ENCODE measurements at regions not wholly inside any gene's neighbourhood (a gene's known extent, or its start where the extent isn't known, plus 50 kb on each side); places are given as distances from the start of the nearest gene placed in this dataset.

- no peak for TF ChIP-seq EZH2phosphoT487 (IDR thresholded peaks at IDR 0.05; ENCODE audit: borderline replicate concordance, low read length)
- TF ChIP-seq CTCF (conservative IDR thresholded peaks at IDR 0.05; ENCODE audit: low read depth, low read length): no peak
Measured at GRCh38 chr17:73912373-73912746, 268.1 kb upstream of the SDK2 start.

All from PC-3 (cell line).